Karpas-422 (cell line): ENCODE measurements at regions not wholly inside any gene's neighbourhood (a gene's known extent, or its start where the extent isn't known, plus 50 kb on each side); places are given as distances from the start of the nearest gene placed in this dataset.

Experiments used
- DNase-seq: peaks from one replicate; pipeline ENCODE4 v3.0.0-alpha.2; 2015
- H2AFZ ChIP-seq: fragments of 200-600 bp; sonication (generic); 2 replicates; pipeline ENCODE4 v1.6.1; 2014; ENCODE audit warnings: antibody characterized with exemption, low read length, mixed read lengths
- H3K27ac ChIP-seq: fragments of 200-600 bp; sonication (generic); 2 replicates; pipeline ENCODE4 v1.5.1; 2014; ENCODE audit warnings: mild to moderate bottlenecking, low read length, moderate library complexity
- H3K27me3 ChIP-seq: fragments of 200-600 bp; sonication (generic); 2 replicates; pipeline ENCODE4 v1.6.1; 2014; ENCODE audit warnings: low read length, mixed read lengths
- H3K36me3 ChIP-seq: fragments of 200-600 bp; sonication (generic); 2 replicates; pipeline ENCODE4 v1.6.1; 2014; ENCODE audit warnings: low read length, mixed read lengths; ENCODE audit not compliant: insufficient read depth
- H3K4me1 ChIP-seq: fragments of 200-600 bp; sonication (generic); 2 replicates; pipeline ENCODE4 v1.6.1; 2014; ENCODE audit warnings: mild to moderate bottlenecking, low read length, mixed read lengths
- H3K4me2 ChIP-seq: fragments of 200-600 bp; sonication (generic); 2 replicates; pipeline ENCODE4 v1.6.1; 2014; ENCODE audit warnings: low read length, low read depth, mild to moderate bottlenecking; ENCODE audit not compliant: poor library complexity, severe bottlenecking
- H3K4me3 ChIP-seq: fragments of 200-600 bp; sonication (generic); 2 replicates; pipeline ENCODE4 v1.5.1; 2014; ENCODE audit warnings: mild to moderate bottlenecking, antibody characterized with exemption, low read length, mixed read lengths
- H3K79me2 ChIP-seq: fragments of 200-600 bp; sonication (generic); 2 replicates; pipeline ENCODE4 v1.6.1; 2014; ENCODE audit warnings: mild to moderate bottlenecking, low read length, mixed read lengths
- H3K9ac ChIP-seq: fragments of 200-600 bp; sonication (generic); 2 replicates; pipeline ENCODE4 v1.6.0; 2014; ENCODE audit warnings: low read length
- H3K9me2 ChIP-seq: fragments of 200-600 bp; sonication (generic), shearing (Covaris generic); replicated peaks from 2 replicates; pipeline ENCODE4 v1.6.0; 2014; ENCODE audit warnings: mild to moderate bottlenecking, low read length, moderate library complexity; ENCODE audit not compliant: insufficient read depth
- H3K9me3 ChIP-seq: fragments of 300-700, 200-600 bp; sonication (generic); 2 replicates; pipeline ENCODE4 v1.6.1; 2014; ENCODE audit warnings: low read length, mixed read lengths
- H4K20me1 ChIP-seq: fragments of 200-600 bp; sonication (generic); 2 replicates; pipeline ENCODE4 v1.6.1; 2014; ENCODE audit warnings: mild to moderate bottlenecking, antibody characterized with exemption, low read length, low read depth; ENCODE audit not compliant: insufficient read depth

DNA sequence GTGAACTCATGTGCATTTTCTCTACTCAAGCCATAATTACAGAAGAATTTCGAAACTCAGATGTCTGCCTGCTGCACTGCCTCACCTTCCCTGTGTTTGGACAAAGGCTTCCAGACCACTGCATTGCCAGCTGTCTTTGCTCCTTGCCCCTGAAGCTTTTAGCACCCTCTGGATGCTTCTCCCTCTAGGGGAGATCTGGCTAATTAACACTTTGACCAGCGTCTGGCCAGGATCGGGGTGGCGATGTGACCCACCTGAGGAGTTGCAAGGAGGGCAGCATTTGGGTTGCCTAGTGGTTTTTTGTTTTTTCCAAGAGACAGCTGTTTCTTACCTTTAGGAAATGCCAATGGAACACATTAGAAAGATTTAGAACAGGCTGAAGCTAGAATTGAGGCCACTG lies 127.7 kb upstream of the ZNF536 start:
- no peak overlapping the region for H3K4me2 ChIP-seq
- H3K9ac ChIP-seq: no peak overlapping the region
- H3K27me3 ChIP-seq: no peaks in the 10 kb centered on the region
- H3K4me3 ChIP-seq: no peak overlapping the region
- H2AFZ ChIP-seq: no peak overlapping the region
- H3K27ac ChIP-seq: no peak overlapping the region
- H3K36me3 ChIP-seq: no peaks in the 10 kb centered on the region
- no peaks in the 10 kb centered on the region for H3K9me3 ChIP-seq
- H3K9me2 ChIP-seq: no peaks in the 10 kb centered on the region
- DNase-seq: no peak
- H3K4me1 ChIP-seq: peaks cover 11% of the 10 kb centered on the region
- H4K20me1 ChIP-seq: no peaks in the 10 kb centered on the region; the same call in 1 of the 2 replicates
- H3K79me2 ChIP-seq: no peaks in the 10 kb centered on the region

DNA sequence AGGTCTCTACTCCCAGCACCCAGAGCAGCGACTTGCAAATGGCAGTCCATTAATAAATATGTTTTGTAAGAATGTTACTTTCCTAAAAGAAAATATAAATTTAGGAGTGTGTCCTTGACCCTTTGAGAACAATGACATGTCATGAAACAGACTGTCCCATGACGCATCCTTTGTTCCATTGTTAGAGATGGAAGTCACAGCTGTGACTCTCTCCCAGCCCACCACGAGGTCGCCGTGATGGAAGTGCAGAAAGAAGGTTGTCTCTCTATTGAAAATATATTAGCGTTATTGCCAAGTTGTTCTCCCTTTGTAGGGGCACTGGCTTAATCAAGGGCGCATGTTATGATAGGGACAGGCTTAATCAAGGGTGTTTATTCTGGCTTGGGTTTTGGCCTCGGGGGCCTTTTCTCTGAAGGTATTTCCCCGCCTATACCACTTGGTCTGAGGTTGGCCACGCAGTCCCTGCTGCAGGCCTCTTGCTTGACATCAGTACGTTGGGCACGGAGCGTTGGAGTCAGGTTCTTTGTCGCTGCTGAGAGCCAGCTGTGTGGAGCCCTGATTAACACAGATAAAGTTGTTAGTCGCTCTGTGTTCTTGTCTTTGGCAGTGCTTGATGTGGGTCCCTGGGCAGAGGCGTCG lies 126.7 kb upstream of the ZNF536 start:
- Histone ChIP-seq H3K27ac (no peak overlapping the region), H3K9ac (no peak overlapping the region), H3K9me3 (no peaks in the 10 kb centered on the region), H3K4me1 (peaks cover 21% of the 10 kb centered on the region), H4K20me1 (no peaks in the 10 kb centered on the region; the same call in 1 of the 2 replicates), H3K4me2 (no peak overlapping the region), H3K4me3 (no peak overlapping the region), H2AFZ (no peak overlapping the region), H3K9me2 (no peaks in the 10 kb centered on the region), H3K79me2 (no peaks in the 10 kb centered on the region), H3K36me3 (no peaks in the 10 kb centered on the region), H3K27me3 (no peaks in the 10 kb centered on the region)
- DNase-seq: no peak

DNA sequence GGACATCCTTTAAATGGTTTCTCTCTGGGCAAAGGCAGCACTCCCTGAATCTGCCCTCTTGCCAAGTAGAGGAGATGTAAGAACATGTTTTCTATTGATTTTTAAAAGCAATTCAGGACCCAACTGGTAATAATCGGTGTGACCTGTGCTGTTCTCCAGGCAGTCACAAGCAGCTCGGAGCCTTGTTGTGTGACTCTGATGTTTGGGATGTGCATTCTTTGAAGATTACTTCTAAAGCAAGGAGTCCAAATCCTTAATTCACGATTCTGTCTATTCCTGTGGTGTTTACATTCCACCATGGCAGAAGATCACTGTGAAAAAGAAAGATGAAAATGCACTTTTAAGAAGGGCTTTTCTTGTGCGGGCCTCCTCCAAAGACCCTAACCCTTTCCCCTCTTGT lies 122.3 kb upstream of the ZNF536 start:
- H3K9me3 ChIP-seq: no peaks in the 10 kb centered on the region
- H3K9me2 ChIP-seq: no peaks in the 10 kb centered on the region
- H3K9ac ChIP-seq: no peak overlapping the region
- H3K4me3 ChIP-seq: no peak overlapping the region
- H3K79me2 ChIP-seq: no peaks in the 10 kb centered on the region
- peaks cover 34% of the 10 kb centered on the region for H3K4me1 ChIP-seq
- H3K27me3 ChIP-seq: no peaks in the 10 kb centered on the region
- no peak overlapping the region for H3K27ac ChIP-seq
- H3K36me3 ChIP-seq: no peaks in the 10 kb centered on the region
- DNase-seq: no peak
- H3K4me2 ChIP-seq: no peak overlapping the region
- H4K20me1 ChIP-seq: no peaks in the 10 kb centered on the region
- no peak overlapping the region for H2AFZ ChIP-seq

DNA sequence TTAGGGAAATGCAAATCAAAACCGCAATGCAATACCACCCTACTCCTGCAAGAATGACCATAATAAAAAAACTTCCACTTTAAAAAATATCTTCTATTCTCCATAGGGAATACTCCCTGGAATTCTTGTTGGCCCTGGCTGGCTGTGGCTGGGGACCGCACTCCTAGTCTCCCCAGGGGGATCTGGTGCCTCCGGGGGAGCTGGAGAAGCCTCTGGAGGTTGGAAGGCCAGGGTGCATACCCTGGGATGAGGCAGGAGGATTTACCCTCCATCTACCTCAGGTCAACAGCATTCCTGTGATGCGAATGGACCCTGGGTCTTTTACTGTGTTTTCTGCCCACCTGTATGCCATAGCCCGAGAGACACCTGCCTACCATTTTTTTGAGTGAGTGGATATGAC lies 120.0 kb upstream of the ZNF536 start:
- Histone ChIP-seq H4K20me1 (no peaks in the 10 kb centered on the region), H3K27ac (no peak overlapping the region), H3K4me1 (peaks cover 55% of the 10 kb centered on the region), H2AFZ (no peak overlapping the region), H3K27me3 (no peaks in the 10 kb centered on the region), H3K4me2 (no peak overlapping the region), H3K79me2 (no peaks in the 10 kb centered on the region), H3K9ac (no peak overlapping the region), H3K9me3 (no peaks in the 10 kb centered on the region), H3K9me2 (no peaks in the 10 kb centered on the region), H3K4me3 (no peak overlapping the region), H3K36me3 (no peaks in the 10 kb centered on the region)
- DNase-seq: no peak

DNA sequence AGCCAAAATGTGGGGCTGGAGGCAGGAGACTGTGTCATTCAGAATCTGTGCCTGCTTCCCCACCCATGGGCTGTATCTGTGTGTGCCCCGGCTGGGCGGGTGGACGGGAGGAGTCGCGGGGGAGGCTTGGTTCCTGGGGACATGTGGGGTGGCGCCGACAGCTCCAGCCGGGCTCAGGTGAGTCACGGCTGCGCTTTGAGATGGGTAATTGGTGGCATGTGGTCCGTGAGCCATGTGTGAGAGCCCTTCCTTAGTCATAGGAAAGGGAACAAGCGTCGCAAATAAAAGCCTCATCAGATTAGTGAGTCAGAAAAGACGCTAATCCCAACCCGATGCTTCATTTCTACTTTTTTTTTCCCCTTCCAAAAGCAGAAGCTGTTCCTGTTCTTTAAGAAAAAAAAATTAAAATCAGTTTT lies 118.6 kb upstream of the ZNF536 start:
- peaks cover 55% of the 10 kb centered on the region for H3K4me1 ChIP-seq
- H2AFZ ChIP-seq: no peak overlapping the region
- H3K4me2 ChIP-seq: no peak overlapping the region
- no peaks in the 10 kb centered on the region for H3K9me2 ChIP-seq
- no peak overlapping the region for H3K4me3 ChIP-seq
- no peaks in the 10 kb centered on the region for H3K9me3 ChIP-seq
- no peak for DNase-seq
- H3K9ac ChIP-seq: no peak overlapping the region
- H3K36me3 ChIP-seq: no peaks in the 10 kb centered on the region
- no peaks in the 10 kb centered on the region for H3K79me2 ChIP-seq
- no peaks in the 10 kb centered on the region for H3K27me3 ChIP-seq
- no peaks in the 10 kb centered on the region for H4K20me1 ChIP-seq
- no peak overlapping the region for H3K27ac ChIP-seq

DNA sequence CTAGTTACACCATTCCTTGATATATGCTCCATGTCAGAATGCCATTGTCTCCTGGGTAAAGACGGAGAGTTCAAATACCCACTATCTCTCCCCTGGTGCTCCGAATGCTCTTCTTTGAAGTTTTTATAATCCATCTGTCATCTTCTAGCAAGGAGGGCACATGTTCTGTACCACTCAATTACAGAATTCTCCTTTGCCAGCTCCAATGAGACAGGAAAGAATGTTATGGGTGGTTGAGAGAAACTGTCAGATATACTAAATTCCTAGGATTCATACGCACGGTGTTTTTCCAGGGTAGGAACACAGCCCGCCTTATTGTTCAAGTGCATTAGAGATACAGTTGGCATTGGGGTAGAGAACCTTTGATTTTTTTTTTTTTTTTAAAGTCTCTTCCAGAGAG lies 118.0 kb upstream of the ZNF536 start:
- Histone ChIP-seq H3K4me3 (no peak overlapping the region), H3K27me3 (no peaks in the 10 kb centered on the region), H4K20me1 (no peaks in the 10 kb centered on the region), H2AFZ (no peak overlapping the region), H3K9me3 (no peaks in the 10 kb centered on the region), H3K36me3 (no peaks in the 10 kb centered on the region), H3K9ac (no peak overlapping the region), H3K4me1 (peaks cover 55% of the 10 kb centered on the region), H3K9me2 (no peaks in the 10 kb centered on the region), H3K4me2 (peak overlapping the region; percentile 55), H3K27ac (no peak overlapping the region), H3K79me2 (no peaks in the 10 kb centered on the region)
- no peak for DNase-seq

DNA sequence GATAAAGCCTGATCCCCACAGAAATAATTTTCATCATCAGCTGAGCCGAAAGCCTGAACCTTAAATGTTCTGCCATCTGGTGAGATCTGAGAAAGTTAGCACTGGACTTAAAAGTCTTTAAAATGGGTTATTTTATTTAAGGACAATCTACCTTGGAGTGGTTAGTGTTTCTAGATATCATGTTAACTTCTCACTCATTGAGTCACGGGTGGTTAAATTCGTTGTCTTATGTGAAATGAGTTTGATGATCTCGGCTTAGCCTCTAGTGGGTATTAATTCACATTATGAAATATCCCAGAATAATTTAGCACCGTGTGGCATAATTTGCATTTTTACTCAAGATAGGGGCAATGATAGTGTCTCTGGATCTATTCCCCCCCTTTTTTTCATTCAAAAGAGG lies 117.4 kb upstream of the ZNF536 start:
- H3K36me3 ChIP-seq: no peaks in the 10 kb centered on the region
- H3K9me3 ChIP-seq: no peaks in the 10 kb centered on the region
- no peaks in the 10 kb centered on the region for H4K20me1 ChIP-seq
- H3K9me2 ChIP-seq: no peaks in the 10 kb centered on the region
- peak overlapping the region; percentile 55 for H3K4me2 ChIP-seq
- H3K27me3 ChIP-seq: no peaks in the 10 kb centered on the region
- H3K79me2 ChIP-seq: no peaks in the 10 kb centered on the region
- H2AFZ ChIP-seq: no peak overlapping the region
- no peak for DNase-seq
- H3K4me3 ChIP-seq: no peak overlapping the region
- H3K27ac ChIP-seq: no peak overlapping the region
- H3K4me1 ChIP-seq: peaks cover 49% of the 10 kb centered on the region
- no peak overlapping the region for H3K9ac ChIP-seq

DNA sequence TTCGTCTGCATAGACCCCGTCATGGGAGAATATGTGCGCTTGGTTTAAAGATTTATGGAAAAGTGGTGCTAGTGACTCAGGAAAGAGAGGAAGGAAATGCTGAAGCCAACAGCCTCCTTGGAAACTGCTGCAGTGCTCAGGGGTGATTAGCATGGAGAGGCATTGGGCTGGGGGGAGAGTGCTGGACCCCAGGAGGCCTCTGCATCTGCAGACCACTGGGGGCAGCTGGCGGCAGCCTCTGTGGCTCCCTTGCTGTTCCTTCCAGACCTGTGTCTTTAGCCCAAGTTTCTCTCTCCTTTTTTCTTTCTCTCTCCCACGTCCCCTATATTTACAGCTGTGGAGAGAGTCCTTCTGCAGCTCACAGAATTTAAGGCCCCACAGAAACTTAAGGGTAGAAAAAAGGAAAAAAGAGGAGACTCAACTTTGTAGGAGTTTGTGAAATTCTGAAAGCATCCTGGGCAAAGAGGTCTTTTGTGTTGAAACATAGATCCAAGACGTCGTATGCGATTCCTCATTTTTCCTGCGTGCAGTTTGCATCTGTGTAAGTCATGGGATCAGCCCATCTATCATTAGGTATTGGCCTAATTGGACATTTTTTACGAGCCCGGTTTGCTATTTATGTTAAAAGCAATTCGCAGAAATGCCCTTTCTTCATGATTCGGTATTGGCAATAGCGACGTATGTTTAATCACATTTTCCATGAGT lies 116.2 kb upstream of the ZNF536 start:
- Histone ChIP-seq H3K9me3 (no peaks in the 10 kb centered on the region), H3K27ac (no peak overlapping the region), H3K79me2 (no peaks in the 10 kb centered on the region), H3K9me2 (no peaks in the 10 kb centered on the region), H3K36me3 (no peaks in the 10 kb centered on the region), H3K9ac (no peak overlapping the region), H3K4me2 (no peak overlapping the region), H2AFZ (no peak overlapping the region), H3K4me3 (no peak overlapping the region), H4K20me1 (no peaks in the 10 kb centered on the region), H3K4me1 (peaks cover 38% of the 10 kb centered on the region), H3K27me3 (no peaks in the 10 kb centered on the region)
- DNase-seq: no peak
